ENCODE measurements at regions not wholly inside any gene's neighbourhood (a gene's known extent, or its start where the extent isn't known, plus 50 kb on each side); places are given as distances from the start of the nearest gene placed in this dataset.
"Not testable (repeated sequence)": the region's sequence is repeated elsewhere in the genome, so short reads cannot be mapped to it uniquely, and the experiment has no call there.

GRCh38 chr3:6452974-6453373 lies 407.9 kb upstream of the GRM7 start:
- DNase-seq (ENCODE audit: low spot score in 2 of 2), result no peak
- TF ChIP-seq EP300 (IDR thresholded peaks at IDR 0.05) (no peak), POLR2A (IDR thresholded peaks at IDR 0.05) (no peak), CTCF (IDR thresholded peaks at IDR 0.05) (no peak), POLR2AphosphoS5 (IDR thresholded peaks at IDR 0.05) (no peak)
- 59% methylated on average over 1 of the region's 1 CpG for WGBS
- no peak overlapping the region for H3K27ac ChIP-seq
- peaks cover 3% of the 10 kb centered on the region for H3K9me3 ChIP-seq
- no peaks in the 10 kb centered on the region for H3K36me3 ChIP-seq
- H3K27me3 ChIP-seq, result no peaks in the 10 kb centered on the region
- H3K4me3 ChIP-seq, result no peak overlapping the region
- no peaks in the 10 kb centered on the region for H3K4me1 ChIP-seq

DNA sequence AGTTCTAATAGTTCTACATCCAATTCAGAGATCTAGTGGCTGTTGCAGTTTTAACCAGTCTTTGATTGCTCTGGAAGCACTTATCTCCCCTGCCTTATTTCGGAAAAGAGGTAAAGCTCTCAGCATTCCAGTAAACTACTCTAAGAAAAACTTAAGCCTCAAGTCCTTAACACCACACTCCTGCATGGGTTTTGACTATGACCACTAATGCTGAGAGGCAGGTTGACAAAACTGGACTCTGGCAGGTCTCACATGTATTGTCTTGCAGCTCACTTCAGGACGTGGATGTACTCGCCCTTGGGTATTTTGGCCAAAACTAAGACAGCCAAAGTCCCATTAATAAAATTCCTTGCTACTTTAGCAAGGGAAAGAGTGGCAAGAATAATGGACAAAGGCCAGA lies 405.9 kb upstream of the GRM7 start:
- H3K4me1 ChIP-seq, result no peaks in the 10 kb centered on the region
- 77% methylated on average over 3 of the region's 3 CpGs for WGBS
- no peaks in the 10 kb centered on the region for H3K36me3 ChIP-seq
- no peaks in the 10 kb centered on the region for H3K27me3 ChIP-seq
- no peak overlapping the region for H3K27ac ChIP-seq
- no peak overlapping the region for H3K4me3 ChIP-seq
- peaks cover 3% of the 10 kb centered on the region for H3K9me3 ChIP-seq
- DNase-seq (ENCODE audit: low spot score in 2 of 2), result no peak
- TF ChIP-seq POLR2AphosphoS5 (IDR thresholded peaks at IDR 0.05), result no peak
- TF ChIP-seq POLR2A (IDR thresholded peaks at IDR 0.05), result no peak
- TF ChIP-seq EP300 (IDR thresholded peaks at IDR 0.05), result no peak
- no peak for TF ChIP-seq CTCF (IDR thresholded peaks at IDR 0.05)

DNA sequence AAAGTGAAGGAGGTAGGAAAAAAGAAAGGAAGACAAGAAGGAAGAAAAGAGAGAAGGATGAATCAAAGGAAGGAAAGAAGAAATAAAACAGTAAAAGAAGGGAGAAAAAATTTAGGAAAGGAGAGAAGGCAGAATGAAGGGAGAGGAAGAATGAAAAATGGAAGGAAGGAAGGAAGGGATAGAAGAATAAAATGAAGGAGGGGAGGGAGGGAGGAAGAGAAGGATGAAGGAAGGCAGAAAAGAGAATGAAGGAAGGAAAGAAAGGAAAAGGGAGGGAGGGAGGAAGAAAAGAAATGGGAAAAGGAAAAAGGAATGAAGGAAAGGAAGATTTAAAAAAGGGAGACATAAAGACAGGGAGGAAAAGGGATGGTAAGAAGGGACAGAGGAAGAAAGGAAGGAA lies 393.7 kb upstream of the GRM7 start:
- H3K4me1 ChIP-seq, result no peaks in the 10 kb centered on the region
- no peak overlapping the region for H3K4me3 ChIP-seq
- peaks cover 4% of the 10 kb centered on the region for H3K9me3 ChIP-seq
- H3K27me3 ChIP-seq, result no peaks in the 10 kb centered on the region
- no peak for DNase-seq (ENCODE audit: low spot score in 2 of 2)
- no peaks in the 10 kb centered on the region for H3K36me3 ChIP-seq
- TF ChIP-seq EP300 (IDR thresholded peaks at IDR 0.05), result no peak
- no peak for TF ChIP-seq CTCF (IDR thresholded peaks at IDR 0.05)
- TF ChIP-seq POLR2A (IDR thresholded peaks at IDR 0.05), result no peak
- TF ChIP-seq POLR2AphosphoS5 (IDR thresholded peaks at IDR 0.05), result no peak
- H3K27ac ChIP-seq, result no peak overlapping the region

DNA sequence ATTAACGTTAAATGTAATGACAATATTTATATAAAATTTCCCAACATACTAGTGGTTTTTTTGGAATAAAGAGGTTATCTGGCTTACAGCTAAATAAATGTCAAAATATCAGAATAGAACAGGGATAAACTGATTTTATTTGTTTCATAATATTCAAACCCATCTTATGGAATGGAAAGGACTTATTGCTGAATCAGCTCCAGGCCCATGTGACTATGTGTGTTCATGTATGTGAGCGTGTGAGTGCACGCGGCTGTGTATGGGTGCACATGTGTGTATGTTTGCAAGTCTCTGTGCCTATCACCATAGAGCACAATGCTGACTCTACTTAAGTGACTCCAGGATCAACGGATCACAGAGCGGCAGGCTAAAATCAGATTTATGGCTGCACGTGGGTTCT lies 392.3 kb upstream of the GRM7 start:
- no peak for TF ChIP-seq EP300 (IDR thresholded peaks at IDR 0.05)
- TF ChIP-seq CTCF (IDR thresholded peaks at IDR 0.05), result no peak
- no peak for TF ChIP-seq POLR2A (IDR thresholded peaks at IDR 0.05)
- no peak for TF ChIP-seq POLR2AphosphoS5 (IDR thresholded peaks at IDR 0.05)
- H3K27ac ChIP-seq, result no peak overlapping the region
- WGBS, result 85% methylated on average over 7 of the region's 7 CpGs
- H3K9me3 ChIP-seq, result no peaks in the 10 kb centered on the region
- no peaks in the 10 kb centered on the region for H3K36me3 ChIP-seq
- no peaks in the 10 kb centered on the region for H3K27me3 ChIP-seq
- no peak for DNase-seq (ENCODE audit: low spot score in 2 of 2)
- H3K4me3 ChIP-seq, result no peak overlapping the region
- H3K4me1 ChIP-seq, result no peaks in the 10 kb centered on the region

- Histone ChIP-seq H3K36me3 (no peaks in the 10 kb centered on the region), H3K4me3 (no peak overlapping the region), H3K27me3 (no peaks in the 10 kb centered on the region), H3K9me3 (no peaks in the 10 kb centered on the region), H3K27ac (no peak overlapping the region), H3K4me1 (no peaks in the 10 kb centered on the region)
- DNase-seq (ENCODE audit: low spot score in 2 of 2), result no peak
- TF ChIP-seq CTCF (IDR thresholded peaks at IDR 0.05) (no peak), POLR2A (IDR thresholded peaks at IDR 0.05) (no peak), EP300 (IDR thresholded peaks at IDR 0.05) (no peak), POLR2AphosphoS5 (IDR thresholded peaks at IDR 0.05) (no peak)
- WGBS, result 73% methylated on average over 8 of the region's 8 CpGs
These were observed 389.2 kb upstream of the GRM7 start for GRCh38 chr3:6471744-6472143.

DNA sequence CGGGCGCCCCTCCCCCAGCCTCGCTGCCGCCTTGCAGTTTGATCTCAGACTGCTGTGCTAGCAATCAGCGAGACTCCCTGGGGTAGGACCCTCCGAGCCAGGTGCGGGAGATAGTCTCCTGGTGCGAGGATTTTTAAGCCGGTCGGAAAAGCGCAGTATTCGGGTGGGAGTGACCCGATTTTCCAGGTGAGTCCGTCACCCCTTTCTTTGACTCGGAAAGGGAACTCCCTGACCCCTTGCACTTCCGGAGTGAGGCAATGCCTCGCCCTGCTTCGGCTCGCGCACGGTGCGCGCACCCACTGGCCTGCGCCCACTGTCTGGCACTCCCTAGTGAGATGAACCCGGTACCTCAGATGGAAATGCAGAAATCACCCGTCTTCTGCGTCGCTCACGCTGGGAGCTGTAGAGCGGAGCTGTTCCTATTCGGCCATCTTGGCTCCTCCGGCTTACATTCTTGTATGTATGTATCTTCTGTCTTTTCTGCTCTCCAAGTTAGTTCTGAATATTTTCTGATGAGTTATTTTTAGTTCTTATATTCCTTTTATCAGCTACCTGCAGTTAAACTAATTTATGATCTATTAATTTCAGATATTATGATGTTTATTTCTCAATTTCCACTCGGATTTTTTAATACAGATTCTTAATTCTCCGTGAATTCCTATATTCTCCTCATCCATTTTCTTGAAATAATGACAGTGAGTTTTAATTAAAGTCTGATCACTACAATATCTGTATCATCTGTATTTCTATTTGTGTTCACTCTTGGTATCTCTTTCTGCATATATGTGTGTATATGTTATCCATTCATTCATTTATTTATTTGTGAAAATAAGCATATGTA lies 370.2 kb upstream of the GRM7 start:
- WGBS, result 92% methylated on average over 32 of the region's 34 CpGs
- H3K4me1 ChIP-seq; H3K36me3 ChIP-seq; H3K4me3 ChIP-seq; H3K27ac ChIP-seq; DNase-seq (ENCODE audit: low spot score in 2 of 2); H3K27me3 ChIP-seq; H3K9me3 ChIP-seq: not testable (repeated sequence)
